Suprapubic skin (tissue), 3 donors: ENCODE measurements at regions not wholly inside any gene's neighbourhood (a gene's known extent, or its start where the extent isn't known, plus 50 kb on each side); places are given as distances from the start of the nearest gene placed in this dataset.

Experiments used
- CTCF ChIP-seq, 2 donors: fragments of 200-600 bp in 1 of 2; fragments of 450-650 bp in 1 of 2; sonication (generic) in 1 of 2; IDR thresholded peaks; one replicate each; pipeline ENCODE4 v1.5.1; 2016 to 2019; ENCODE audit warnings: antibody characterized with exemption in 2 of 2, mild to moderate bottlenecking in 1 of 2, moderate library complexity in 1 of 2
- POLR2A ChIP-seq, 2 donors: fragments of 450-650 bp; IDR thresholded peaks; one replicate each; pipeline ENCODE4 v1.6.1; 2017; ENCODE audit warnings: antibody characterized with exemption in 2 of 2, mild to moderate bottlenecking in 2 of 2, moderate library complexity in 2 of 2

- TF ChIP-seq CTCF (IDR thresholded peaks at IDR 0.05) (no peak), POLR2A (IDR thresholded peaks at IDR 0.05) (no peak)
Observed at GRCh38 chr13:33893559-33893958, 75.6 kb downstream of the RFC3 start.
